Astrocyte (in vitro differentiated cells and primary cell): ENCODE measurements at regions not wholly inside any gene's neighbourhood (a gene's known extent, or its start where the extent isn't known, plus 50 kb on each side); places are given as distances from the start of the nearest gene placed in this dataset.

Experiments used
- DNase-seq: peaks from one replicate; pipeline ENCODE4 v3.0.0-alpha.2; 2010; ENCODE audit warnings: low read depth
- FAIRE-seq: peaks from 2 replicates; lab custom pipeline; 2011; peaks lifted over from hg19 to GRCh38; lab: Jason Lieb, UNC
- H2AFZ ChIP-seq: 2 replicates; pipeline ENCODE4 v1.6.0; 2012; ENCODE audit warnings: low read depth, low read length, inconsistent platforms
- H3K27ac ChIP-seq: 2 replicates; pipeline ENCODE4 v1.5.1; 2011; ENCODE audit warnings: low read depth, low read length, inconsistent platforms
- H3K27me3 ChIP-seq: 2 replicates; pipeline ENCODE4 v1.6.0; 2011; ENCODE audit warnings: low read length, inconsistent platforms; ENCODE audit not compliant: insufficient read depth
- H3K36me3 ChIP-seq: 2 replicates; pipeline ENCODE4 v1.5.1; 2011; ENCODE audit warnings: low read length, inconsistent platforms; ENCODE audit not compliant: insufficient read depth
- H3K4me1 ChIP-seq: 2 replicates; pipeline ENCODE4 v1.5.1; 2011; ENCODE audit warnings: low read length, inconsistent platforms; ENCODE audit not compliant: insufficient read depth
- H3K4me2 ChIP-seq: 2 replicates; pipeline ENCODE4 v1.6.0; 2012; ENCODE audit warnings: low read length, inconsistent platforms
- H3K4me3 ChIP-seq: 2 replicates; pipeline ENCODE4 v1.5.1; 2011; ENCODE audit warnings: low read depth, mild to moderate bottlenecking, low read length, inconsistent platforms; ENCODE audit not compliant: insufficient read depth
- H3K79me2 ChIP-seq: 2 replicates; pipeline ENCODE4 v1.6.0; 2012; ENCODE audit warnings: mild to moderate bottlenecking, low read length, inconsistent platforms; ENCODE audit not compliant: insufficient read depth
- H3K9ac ChIP-seq: 2 replicates; pipeline ENCODE4 v1.6.0; 2012; ENCODE audit warnings: mild to moderate bottlenecking, low read length, inconsistent platforms
- H3K9me3 ChIP-seq: 2 replicates; pipeline ENCODE4 v1.5.1; 2012; ENCODE audit warnings: low read depth, mild to moderate bottlenecking, low read length, inconsistent platforms; ENCODE audit not compliant: insufficient read depth
- H4K20me1 ChIP-seq: 2 replicates; pipeline ENCODE4 v1.6.0; 2012; ENCODE audit warnings: low read length, inconsistent platforms; ENCODE audit not compliant: insufficient read depth
- H3K27ac Mint-ChIP-seq: one replicate; pipeline ENCODE4 v1.8.0; 2021; ENCODE audit warnings: mild to moderate bottlenecking, mixed read lengths; ENCODE audit not compliant: unreplicated experiment
- H3K27me3 Mint-ChIP-seq: one replicate; pipeline ENCODE4 v1.8.0; 2021; ENCODE audit warnings: low read depth, mixed read lengths; ENCODE audit not compliant: unreplicated experiment
- H3K36me3 Mint-ChIP-seq: one replicate; pipeline ENCODE4 v1.8.0; 2021; ENCODE audit warnings: low read depth, mixed read lengths; ENCODE audit not compliant: unreplicated experiment
- H3K4me1 Mint-ChIP-seq: one replicate; pipeline ENCODE4 v1.8.0; 2021; ENCODE audit warnings: low read depth, mixed read lengths; ENCODE audit not compliant: unreplicated experiment
- H3K4me3 Mint-ChIP-seq: one replicate; pipeline ENCODE4 v1.8.0; 2021; ENCODE audit warnings: mild to moderate bottlenecking, moderate library complexity, mixed read lengths; ENCODE audit not compliant: unreplicated experiment
- H3K9me3 Mint-ChIP-seq: one replicate; pipeline ENCODE4 v1.8.0; 2021; ENCODE audit warnings: mild to moderate bottlenecking, mixed read lengths; ENCODE audit not compliant: unreplicated experiment
- CTCF ChIP-seq: IDR thresholded peaks from 2 replicates; pipeline ENCODE4 v1.5.1; 2011; ENCODE audit warnings: low read depth, mild to moderate bottlenecking, inconsistent platforms, low read length, moderate library complexity; ENCODE audit not compliant: insufficient read depth
- EZH2 ChIP-seq: IDR thresholded peaks from 2 replicates; pipeline ENCODE4 v1.6.1; 2012; ENCODE audit warnings: mild to moderate bottlenecking, low read length, inconsistent platforms; ENCODE audit not compliant: insufficient read depth

- H3K4me3 Mint-ChIP-seq, result no peak overlapping the region
- Histone ChIP-seq H3K79me2 (no peaks in the 10 kb centered on the region), H4K20me1 (no peaks in the 10 kb centered on the region), H3K9ac (no peak overlapping the region), H3K4me3 (no peak overlapping the region), H3K27ac (no peak overlapping the region), H2AFZ (no peak overlapping the region), H3K4me1 (no peaks in the 10 kb centered on the region), H3K27me3 (peaks cover 3% of the 10 kb centered on the region), H3K4me2 (no peak overlapping the region), H3K9me3 (no peaks in the 10 kb centered on the region), H3K36me3 (no peaks in the 10 kb centered on the region)
- no peak overlapping the region for H3K27ac Mint-ChIP-seq
- peaks cover 51% of the 10 kb centered on the region for H3K27me3 Mint-ChIP-seq
- no peaks in the 10 kb centered on the region for H3K36me3 Mint-ChIP-seq
- no peaks in the 10 kb centered on the region for H3K4me1 Mint-ChIP-seq
- no peak for FAIRE-seq
- DNase-seq, result no peak
- peaks cover 8% of the 10 kb centered on the region for H3K9me3 Mint-ChIP-seq
- TF ChIP-seq EZH2, result no peak
- TF ChIP-seq CTCF, result no peak
Measured at GRCh38 chr7:149673006-149673405, 100.4 kb downstream of the ZNF467 start.

GRCh38 chr7:149670288-149670687 lies 103.1 kb downstream of the ZNF467 start:
- no peak overlapping the region for H3K4me3 ChIP-seq
- H3K36me3 ChIP-seq, result no peaks in the 10 kb centered on the region
- TF ChIP-seq EZH2 (no peak), CTCF (no peak)
- H2AFZ ChIP-seq, result no peak overlapping the region
- H4K20me1 ChIP-seq, result no peaks in the 10 kb centered on the region
- peaks cover 3% of the 10 kb centered on the region for H3K27me3 ChIP-seq
- no peak overlapping the region for H3K9ac ChIP-seq
- H3K36me3 Mint-ChIP-seq, result no peaks in the 10 kb centered on the region
- peaks cover 46% of the 10 kb centered on the region for H3K27me3 Mint-ChIP-seq
- peaks cover 3% of the 10 kb centered on the region for H3K9me3 Mint-ChIP-seq
- FAIRE-seq (peak; percentile 75), DNase-seq (no peak)
- no peak overlapping the region for H3K4me3 Mint-ChIP-seq
- H3K27ac Mint-ChIP-seq, result no peak overlapping the region
- no peaks in the 10 kb centered on the region for H3K9me3 ChIP-seq
- no peaks in the 10 kb centered on the region for H3K4me1 ChIP-seq
- no peak overlapping the region for H3K4me2 ChIP-seq
- H3K27ac ChIP-seq, result no peak overlapping the region
- no peaks in the 10 kb centered on the region for H3K79me2 ChIP-seq
- peaks cover 7% of the 10 kb centered on the region for H3K4me1 Mint-ChIP-seq

- H3K36me3 Mint-ChIP-seq, result no peaks in the 10 kb centered on the region
- no peaks in the 10 kb centered on the region for H3K79me2 ChIP-seq
- no peak overlapping the region for H3K27ac ChIP-seq
- H3K4me2 ChIP-seq, result no peak overlapping the region
- H3K36me3 ChIP-seq, result no peaks in the 10 kb centered on the region
- H4K20me1 ChIP-seq, result no peaks in the 10 kb centered on the region
- no peak for TF ChIP-seq EZH2
- peak; percentile 31 for TF ChIP-seq CTCF
- no peak overlapping the region for H3K9ac ChIP-seq
- no peak overlapping the region for H3K27ac Mint-ChIP-seq
- no peak overlapping the region for H3K4me3 ChIP-seq
- H3K4me1 Mint-ChIP-seq, result peaks cover 7% of the 10 kb centered on the region
- H3K4me1 ChIP-seq, result no peaks in the 10 kb centered on the region
- H3K9me3 ChIP-seq, result no peaks in the 10 kb centered on the region
- peaks cover 3% of the 10 kb centered on the region for H3K27me3 ChIP-seq
- DNase-seq (no peak), FAIRE-seq (no peak)
- H3K9me3 Mint-ChIP-seq, result peaks cover 3% of the 10 kb centered on the region
- no peak overlapping the region for H3K4me3 Mint-ChIP-seq
- H2AFZ ChIP-seq, result no peak overlapping the region
- peaks cover 36% of the 10 kb centered on the region for H3K27me3 Mint-ChIP-seq
Measured at GRCh38 chr7:149669121-149669818, 104.1 kb downstream of the ZNF467 start.
